Dermis microvascular lymphatic vessel endothelial cell (primary cell): ENCODE measurements at regions not wholly inside any gene's neighbourhood (a gene's known extent, or its start where the extent isn't known, plus 50 kb on each side); places are given as distances from the start of the nearest gene placed in this dataset.

Source experiments
- DNase-seq, 2 donors: peaks; one replicate each; pipeline versions ENCODE4 v3.0.0 to v3.0.0-alpha.2; 2010; ENCODE audit warnings: low read depth in 2 of 2

DNA sequence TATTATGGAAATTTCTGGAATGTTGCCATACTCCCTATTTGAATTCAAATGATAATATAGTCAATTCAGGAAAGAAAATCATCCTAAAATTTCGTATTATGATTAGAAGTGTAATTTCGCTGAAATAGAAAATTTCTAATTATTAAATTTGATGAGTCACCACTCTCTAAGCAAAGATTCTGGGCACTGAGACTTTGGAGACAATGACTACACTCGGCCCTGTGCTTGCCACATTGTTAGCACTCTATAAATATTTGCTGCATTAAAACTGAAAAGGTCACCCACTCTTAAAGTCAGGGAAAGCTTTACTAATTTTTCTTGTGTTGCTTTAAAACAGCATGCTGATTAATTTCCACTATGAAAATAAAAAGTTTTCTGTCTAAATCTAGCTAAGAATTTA lies 240.3 kb downstream of the TLE4 start:
- no peak for DNase-seq

DNA sequence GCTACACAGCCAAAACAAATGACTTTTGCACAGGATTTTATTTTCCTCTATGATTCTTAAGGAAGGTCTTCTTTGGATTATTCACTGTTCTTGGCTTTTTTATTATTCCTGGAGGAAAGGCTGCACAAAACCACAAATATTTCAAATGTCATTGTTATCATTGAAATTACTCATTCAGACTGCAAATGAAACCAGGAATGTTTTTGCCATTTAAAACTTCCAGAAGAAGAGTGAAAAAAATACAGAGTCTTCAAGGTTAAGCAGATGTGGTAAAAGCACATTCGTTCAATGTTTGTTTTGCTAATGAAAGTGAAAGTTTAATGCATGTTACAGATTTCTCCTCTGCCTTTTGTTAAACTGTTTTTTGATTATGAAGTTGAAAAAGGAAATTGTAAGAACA lies 238.2 kb downstream of the TLE4 start:
- DNase-seq: peak in 1 of 2 donors; percentile 17

DNA sequence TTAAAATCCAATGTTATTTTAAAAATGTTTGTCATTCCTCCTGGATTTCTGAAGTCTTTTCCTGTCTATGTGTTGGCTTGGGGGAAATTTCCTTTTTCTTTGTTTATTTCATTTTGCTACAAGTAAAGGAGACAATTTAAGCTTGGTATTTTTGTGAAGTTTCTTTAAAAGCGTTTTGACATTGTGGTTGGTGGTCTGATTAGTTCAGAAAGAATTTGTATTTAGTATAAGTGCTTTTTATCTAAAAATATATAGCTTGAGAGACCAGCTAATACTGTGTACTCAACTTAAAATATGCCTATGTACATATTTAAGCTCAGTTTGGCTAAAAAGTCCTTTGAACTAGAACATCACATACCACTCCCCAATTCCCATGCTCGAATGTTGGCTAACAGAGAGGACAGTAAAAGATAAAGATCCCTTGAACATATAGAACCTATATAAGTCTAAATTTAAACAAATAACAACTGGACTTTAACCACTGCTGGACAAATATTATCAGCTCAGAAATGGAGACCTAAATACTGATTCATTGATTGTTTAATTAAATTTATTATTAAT lies 237.6 kb downstream of the TLE4 start:
- no peak for DNase-seq

DNA sequence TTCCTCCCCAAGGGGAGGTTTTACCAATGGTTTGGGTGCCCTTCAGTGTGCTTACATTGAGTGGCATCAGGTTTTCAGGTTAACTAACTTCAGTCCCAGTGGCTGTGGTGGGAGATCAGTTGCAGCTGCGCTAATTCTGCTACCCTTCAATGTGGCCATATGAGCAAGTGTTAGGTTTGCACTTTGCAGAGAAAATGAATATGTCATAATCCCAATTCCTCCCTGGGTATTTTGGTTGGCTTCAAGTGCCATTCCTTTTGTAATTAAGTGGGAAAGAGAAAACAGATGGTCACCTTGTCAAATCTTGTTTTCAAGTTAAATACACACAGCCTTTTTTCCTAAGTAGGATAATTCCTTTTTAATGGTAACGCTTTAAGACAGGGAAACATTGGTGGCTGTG lies 236.2 kb downstream of the TLE4 start:
- DNase-seq: no peak

DNA sequence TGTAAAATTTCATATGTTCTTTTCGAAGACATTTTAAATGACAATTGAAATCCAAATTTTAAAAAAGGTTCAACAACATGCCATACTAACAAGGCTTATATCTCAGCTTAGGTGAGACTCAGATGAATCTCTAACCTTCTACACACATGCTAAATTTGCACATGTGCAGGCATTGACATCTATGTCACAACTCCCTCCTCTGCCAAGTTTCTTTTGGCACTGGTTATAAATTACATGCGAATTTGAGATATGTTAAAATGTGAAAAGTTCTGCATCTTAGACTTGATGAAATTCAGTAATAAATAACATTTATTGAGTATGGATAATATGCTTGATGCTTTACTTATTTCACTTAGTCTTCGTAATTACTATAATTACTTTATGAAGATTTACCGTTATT lies 234.3 kb downstream of the TLE4 start:
- no peak for DNase-seq

DNA sequence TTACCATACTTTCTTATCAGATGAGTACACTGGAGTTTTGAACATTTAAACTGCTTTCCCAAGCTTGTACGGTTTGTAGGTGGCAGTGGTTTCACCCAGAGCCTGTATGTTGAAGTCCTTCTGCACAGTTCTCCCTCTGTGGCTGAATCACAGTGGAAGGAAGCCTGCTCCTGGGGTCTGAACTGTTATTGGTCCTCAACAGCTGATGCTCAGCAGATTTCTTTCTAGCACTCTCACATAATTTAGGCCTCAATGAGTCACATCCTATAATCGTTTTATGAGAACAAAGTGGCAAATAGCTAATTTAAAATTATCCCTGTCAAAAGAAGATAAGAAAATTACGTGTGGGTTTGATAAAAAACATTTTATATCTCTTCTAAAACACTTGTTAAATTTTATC lies 229.7 kb downstream of the TLE4 start:
- peak in 1 of 2 donors; percentile 61 for DNase-seq

DNA sequence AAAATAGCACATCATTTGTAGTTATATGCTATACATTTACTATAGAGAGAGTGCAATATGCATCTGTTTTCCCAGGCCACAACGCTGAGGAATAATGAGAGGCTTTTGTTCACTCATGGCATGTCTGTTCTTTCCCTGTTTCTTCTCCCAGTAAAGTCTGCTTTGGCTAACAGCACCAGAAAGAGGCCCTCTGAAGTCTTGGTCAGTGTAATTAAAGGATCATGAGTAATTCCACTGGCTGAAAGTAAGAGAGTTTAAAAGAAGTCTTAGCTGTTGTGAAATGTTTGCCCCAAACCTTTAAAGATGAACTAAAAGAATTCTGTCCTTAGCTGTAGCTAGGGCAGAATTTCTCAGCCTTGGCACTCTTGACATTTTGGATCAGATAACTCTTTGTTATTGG lies 228.8 kb downstream of the TLE4 start:
- DNase-seq: no peak

DNA sequence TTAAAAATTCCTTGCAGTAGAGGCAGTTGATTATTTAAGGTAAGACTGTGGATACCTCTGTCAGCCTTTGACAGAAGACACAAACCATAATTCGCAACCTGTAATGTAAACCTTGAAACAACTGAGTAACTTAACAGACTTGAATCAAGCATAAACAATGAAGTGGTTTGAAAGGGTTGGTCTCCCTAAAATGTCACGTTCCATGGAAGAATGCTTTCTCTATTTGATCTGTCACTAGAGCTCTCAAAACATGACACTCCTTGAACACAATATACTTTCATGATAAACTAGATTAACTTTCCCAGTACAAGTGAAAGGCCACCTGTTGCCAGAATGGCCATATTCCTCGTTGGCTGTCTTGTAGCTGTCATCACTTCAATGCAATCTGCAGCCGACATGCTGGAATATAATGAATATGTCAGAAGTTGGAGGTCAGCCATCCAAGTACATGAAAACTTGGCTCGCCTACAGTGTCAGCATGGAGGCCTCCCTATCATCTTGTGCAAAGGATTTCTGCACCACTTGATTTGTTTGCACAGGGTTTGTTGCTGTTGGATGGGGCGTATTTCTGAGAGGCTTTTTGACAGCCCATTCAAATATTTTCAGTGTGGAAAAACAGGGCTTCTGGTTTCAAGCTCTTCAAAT lies 228.0 kb downstream of the TLE4 start:
- peak in 1 of 2 donors; percentile 10 for DNase-seq

DNA sequence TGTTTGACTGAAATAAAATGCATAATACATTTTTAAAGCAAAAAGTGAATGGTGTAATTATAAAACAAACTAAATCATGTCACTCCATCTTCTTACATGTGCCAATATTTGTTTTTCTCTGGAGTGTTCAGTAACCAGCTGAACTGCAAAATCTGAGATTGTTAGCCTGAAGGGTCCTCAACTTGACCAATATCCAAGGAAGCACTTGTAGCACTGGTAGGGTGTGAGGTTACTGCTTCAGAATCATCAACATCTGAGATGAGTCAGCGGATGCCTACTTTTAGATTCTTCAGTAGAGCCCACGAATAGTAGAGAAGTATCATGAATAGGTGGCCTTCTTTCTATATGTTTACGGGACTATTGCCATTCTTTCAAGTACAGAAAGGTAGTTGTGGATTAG lies 226.7 kb downstream of the TLE4 start:
- DNase-seq: no peak

DNA sequence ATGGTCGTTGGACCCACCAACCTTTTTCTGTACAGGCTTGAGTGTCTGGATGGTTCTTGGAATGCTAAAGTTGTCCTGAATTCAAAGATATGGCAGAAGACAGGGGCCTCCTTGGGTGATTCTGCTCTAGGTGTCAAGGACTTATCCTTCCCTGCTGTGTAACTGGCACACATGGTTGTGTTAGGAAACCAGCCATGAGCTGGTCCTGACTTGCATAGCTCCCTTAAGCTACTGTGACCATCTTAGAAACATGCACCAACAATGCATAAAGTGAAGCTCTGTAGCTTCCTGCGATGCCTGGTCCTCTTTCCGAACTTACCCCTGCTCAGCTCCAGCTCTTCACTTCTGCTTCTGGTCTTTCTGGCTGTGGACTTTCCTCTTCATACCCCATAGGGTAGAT lies 224.6 kb downstream of the TLE4 start:
- no peak for DNase-seq

DNA sequence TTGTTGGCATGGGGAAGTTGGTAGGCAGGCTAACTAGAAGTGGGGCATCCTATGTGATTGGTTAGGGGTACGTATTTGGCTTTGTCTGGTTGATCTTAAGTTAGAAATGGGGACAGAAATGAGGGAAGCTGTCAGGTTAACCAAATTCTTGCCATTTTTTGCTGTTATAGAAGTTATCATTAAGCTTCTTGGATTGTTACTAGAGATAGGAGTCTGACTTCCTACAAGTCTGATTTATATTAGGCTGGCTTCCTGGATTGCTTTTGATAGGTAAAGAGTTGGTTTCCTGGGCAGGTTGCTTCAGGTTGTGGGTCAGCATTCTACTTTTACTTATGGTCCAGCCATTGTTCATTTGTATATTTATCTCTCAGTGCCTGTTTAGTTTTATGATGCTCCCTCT lies 216.9 kb downstream of the TLE4 start:
- DNase-seq: no peak

DNA sequence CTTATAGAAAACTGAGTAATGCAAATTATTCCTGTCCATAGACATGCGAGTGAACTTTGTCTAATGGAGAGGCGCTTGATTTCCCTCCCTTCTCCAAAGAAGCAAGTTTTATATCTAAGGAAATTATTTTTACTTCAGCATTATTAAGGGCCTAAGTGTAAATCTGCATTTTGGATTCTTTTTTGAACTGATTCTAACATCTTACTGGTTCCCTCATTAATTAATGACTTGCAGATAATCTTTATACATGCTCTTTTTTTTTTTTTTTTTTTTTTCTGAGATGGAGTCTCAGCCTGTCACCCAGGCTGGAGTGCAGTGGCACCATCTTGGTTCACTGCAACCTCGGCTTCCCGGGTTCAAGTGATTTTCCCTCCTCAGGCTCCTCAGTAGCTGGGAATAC lies 209.5 kb downstream of the TLE4 start:
- DNase-seq: no peak

DNA sequence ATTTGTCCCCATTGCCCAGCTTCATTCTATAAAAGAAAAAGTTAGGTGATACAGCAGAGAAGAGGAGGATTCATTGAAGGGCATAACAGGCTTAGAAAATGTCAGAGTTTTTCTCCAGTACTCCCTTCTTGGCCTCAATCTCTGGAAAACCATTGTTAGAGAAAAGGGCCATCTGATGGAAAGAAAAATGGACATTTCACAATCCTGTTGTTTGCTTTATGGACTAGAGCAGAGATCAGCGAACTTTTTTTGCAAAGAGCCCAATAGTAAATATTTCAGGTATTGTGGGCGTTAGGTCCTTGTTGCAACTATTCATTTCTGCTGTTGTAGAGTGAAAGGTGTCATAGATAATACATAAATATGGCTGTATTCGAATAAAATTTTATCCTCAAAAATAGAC lies 208.8 kb downstream of the TLE4 start:
- DNase-seq: no peak

DNA sequence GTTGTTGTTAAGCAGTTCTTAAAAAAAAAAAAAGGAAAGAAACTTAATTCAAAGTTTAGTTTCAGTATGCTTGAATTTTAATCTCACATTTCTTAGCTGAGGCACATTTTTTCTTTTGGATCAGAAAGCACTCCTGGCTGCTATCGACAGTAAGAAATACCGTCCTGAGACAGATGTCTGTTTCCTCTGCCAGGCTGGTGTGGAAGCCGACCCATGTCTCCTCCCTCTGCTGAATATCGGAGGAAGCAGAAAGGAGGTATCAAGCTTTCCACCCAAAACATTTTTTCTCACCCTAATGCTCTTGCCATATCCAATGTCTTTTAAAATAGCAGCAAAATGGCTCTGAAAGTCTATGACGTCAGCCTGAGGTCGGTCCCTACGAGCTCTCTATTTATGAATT lies 208.1 kb downstream of the TLE4 start:
- no peak for DNase-seq

DNA sequence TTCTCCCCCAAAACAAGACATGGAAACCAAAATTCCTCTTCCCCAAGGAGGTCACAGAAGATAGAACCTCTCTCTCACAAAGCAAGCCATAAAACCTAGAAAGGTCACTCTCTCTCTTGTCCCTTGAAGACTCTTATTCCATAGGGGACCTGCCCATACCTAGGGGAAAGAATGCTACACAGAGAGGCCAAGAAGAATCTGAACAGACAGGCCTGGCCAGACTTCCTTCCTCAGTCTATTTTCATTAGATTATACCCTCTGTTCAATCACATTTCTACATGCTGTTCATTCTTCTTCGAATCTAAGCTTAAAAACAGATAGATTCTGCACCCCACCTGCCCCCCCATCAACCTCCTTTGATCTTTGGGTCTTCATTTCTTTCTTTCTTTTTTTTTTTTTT lies 206.8 kb downstream of the TLE4 start:
- no peak for DNase-seq

DNA sequence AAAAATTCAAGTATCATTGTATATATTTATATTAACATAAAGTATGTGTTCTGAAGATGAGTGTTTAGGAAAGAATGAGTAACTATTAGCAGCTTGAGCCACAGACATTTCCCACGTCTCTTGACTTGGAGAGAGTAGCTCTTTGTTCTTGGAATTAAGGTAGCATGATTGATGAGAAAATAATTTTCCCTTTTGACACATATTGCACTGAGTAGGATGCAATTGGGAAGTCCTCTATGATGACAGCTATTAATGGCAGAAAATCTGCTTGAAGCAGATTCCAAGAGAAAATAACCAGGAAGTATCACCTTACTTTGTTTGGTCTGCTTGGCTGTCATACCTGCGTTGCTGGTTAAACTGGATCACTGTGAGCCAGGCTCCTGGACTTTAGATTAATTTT lies 204.8 kb downstream of the TLE4 start:
- DNase-seq: no peak
